HCT116 (cell line): ENCODE measurements at regions not wholly inside any gene's neighbourhood (a gene's known extent, or its start where the extent isn't known, plus 50 kb on each side); places are given as distances from the start of the nearest gene placed in this dataset.

Source experiments
- ATAC-seq: fragments of 200-7000 bp; cut with Tn5 transposase; 2 replicates; pipeline ENCODE4 v1.9.1; 2020; ENCODE audit warnings: mild to moderate bottlenecking, moderate library complexity
- BruUV-seq: library from RNA; stranded (reverse); fragments of 400-500 nt; replicated peaks from 2 replicates; lab custom pipeline; 2021; lab: Mats Ljungman, UMichigan
- CTCF ChIA-PET: fragments of 300-600 bp; sonication (Branson Sonifier 250); formaldehyde crosslinking; loops from one replicate; lab custom pipeline; 2021; ENCODE audit warnings: antibody characterized with exemption; lab: Charles Lee
- POLR2A ChIA-PET: fragments of 300-600, 350-600 bp; sonication (Branson Sonifier 250); formaldehyde crosslinking; loops from one replicate; lab custom pipeline; 2021; ENCODE audit warnings: antibody characterized with exemption; lab: Charles Lee
- RAD21 ChIA-PET, 2 experiments: fragments of 300-600 bp; sonication (Branson Sonifier 250); formaldehyde crosslinking; loops; one replicate each; lab custom pipeline; 2023; ENCODE audit warnings: low total read pairs in 2 of 2; ENCODE audit not compliant: uncharacterized antibody in 2 of 2, unreplicated experiment in 2 of 2, low non-redundant PET in 1 of 2; lab: Charles Lee
- DNase-seq: peaks from one replicate; pipeline ENCODE4 v3.0.0-alpha.2; 2010; ENCODE audit warnings: low read depth, low spot score
- H2AFZ ChIP-seq: fragments of 200-600 bp; shearing (Covaris generic), sonication (generic); 2 replicates; pipeline ENCODE4 v1.6.1; 2017; ENCODE audit warnings: low read depth, mixed run types, mixed read lengths, antibody characterized with exemption, low read length; ENCODE audit not compliant: poor library complexity, severe bottlenecking
- H3K27ac ChIP-seq: 2 replicates; pipeline ENCODE4 v1.5.1; 2012; ENCODE audit warnings: low read depth, low read length
- H3K27me3 ChIP-seq: fragments of 200-600 bp; sonication (generic); 2 replicates; pipeline ENCODE4 v1.6.1; 2016; ENCODE audit warnings: mixed run types, low read length, mixed read lengths; ENCODE audit not compliant: insufficient read depth
- H3K36me3 ChIP-seq, 2 experiments: fragments of 200-500 bp in 1 of 2; fragments of 200-600 bp in 1 of 2; sonication (Bioruptor generic) in 1 of 2; sonication (generic) in 1 of 2; 2 replicates each; pipeline versions ENCODE4 v1.5.1 to v1.6.1; 2014 to 2016; ENCODE audit warnings: low read length in 2 of 2, inconsistent platforms in 1 of 2, mixed read lengths in 1 of 2, mixed run types in 1 of 2; ENCODE audit not compliant: insufficient read depth in 2 of 2, control insufficient read depth in 1 of 2
- H3K4me1 ChIP-seq, 2 experiments: fragments of 200-600 bp in 1 of 2; sonication (generic) in 1 of 2; 2 replicates each; pipeline versions ENCODE4 v1.5.1 to v1.6.1; 2012 to 2017; ENCODE audit warnings: low read length in 2 of 2, inconsistent platforms in 1 of 2, mild to moderate bottlenecking in 1 of 2, mixed read lengths in 1 of 2, mixed run types in 1 of 2, moderate library complexity in 1 of 2; ENCODE audit not compliant: insufficient read depth in 2 of 2, control insufficient read depth in 1 of 2
- H3K4me2 ChIP-seq: fragments of 200-600 bp; sonication (generic); 2 replicates; pipeline ENCODE4 v1.6.1; 2017; ENCODE audit warnings: mixed run types, low read length, mixed read lengths
- H3K4me3 ChIP-seq, 2 experiments: fragments of 200-600 bp in 1 of 2; sonication (generic) in 1 of 2; replicated peaks in 1 of 2; 2 replicates each; pipeline ENCODE4 v1.5.1; 2011 to 2016; ENCODE audit warnings: low read length in 2 of 2, control low read depth in 1 of 2, low read depth in 1 of 2, mild to moderate bottlenecking in 1 of 2, mixed read lengths in 1 of 2, mixed run types in 1 of 2
- H3K79me2 ChIP-seq: fragments of 200-600 bp; sonication (generic); 2 replicates; pipeline ENCODE4 v1.6.1; 2017; ENCODE audit warnings: mild to moderate bottlenecking, mixed run types, low read length, moderate library complexity, mixed read lengths; ENCODE audit not compliant: insufficient read depth
- H3K9ac ChIP-seq: fragments of 200-600 bp; sonication (generic); 2 replicates; pipeline ENCODE4 v1.6.1; 2016; ENCODE audit warnings: low read length, mixed read lengths
- H3K9me2 ChIP-seq: fragments of 200-600 bp; sonication (generic), shearing (Covaris generic); 2 replicates; pipeline ENCODE4 v1.6.1; 2017; ENCODE audit warnings: mixed run types, mild to moderate bottlenecking, moderate library complexity; ENCODE audit not compliant: insufficient read depth
- H3K9me3 ChIP-seq, 2 experiments: fragments of 200-500 bp in 1 of 2; fragments of 200-600 bp in 1 of 2; sonication (Bioruptor generic) in 1 of 2; sonication (generic) in 1 of 2; 2 replicates each; pipeline ENCODE4 v1.6.1; 2014 to 2017; ENCODE audit warnings: low read length in 2 of 2, mixed read lengths in 2 of 2, inconsistent platforms in 1 of 2, low read depth in 1 of 2, mild to moderate bottlenecking in 1 of 2, mixed run types in 1 of 2, moderate library complexity in 1 of 2; ENCODE audit not compliant: control insufficient read depth in 1 of 2, insufficient read depth in 1 of 2
- H4K20me1 ChIP-seq: fragments of 200-600 bp; sonication (generic), shearing (Covaris generic); 2 replicates; pipeline ENCODE4 v1.6.1; 2017; ENCODE audit warnings: mixed run types, mild to moderate bottlenecking, moderate library complexity; ENCODE audit not compliant: insufficient read depth
- CEBPB ChIP-seq: IDR thresholded peaks from 2 replicates; pipeline ENCODE4 v1.6.1; 2012; ENCODE audit warnings: low read depth
- ELF1 ChIP-seq: IDR thresholded peaks from 2 replicates; pipeline ENCODE4 v1.6.1; 2012; ENCODE audit warnings: low read depth, borderline replicate concordance
- FOSL1 ChIP-seq: IDR thresholded peaks from 2 replicates; pipeline ENCODE4 v1.6.1; 2012; ENCODE audit warnings: low read depth
- RAD21 ChIP-seq: IDR thresholded peaks from 2 replicates; pipeline ENCODE4 v1.6.1; 2012; ENCODE audit warnings: low read depth, mild to moderate bottlenecking
- SIN3A ChIP-seq: IDR thresholded peaks from 2 replicates; pipeline ENCODE4 v1.6.1; 2012; ENCODE audit warnings: low read depth
- SP1 ChIP-seq: IDR thresholded peaks from 2 replicates; pipeline ENCODE4 v1.6.1; 2012; ENCODE audit warnings: low read depth
- SRF ChIP-seq: IDR thresholded peaks from 2 replicates; pipeline ENCODE4 v1.6.1; 2012; ENCODE audit warnings: low read depth
- TCF7L2 ChIP-seq: IDR thresholded peaks from 2 replicates; pipeline ENCODE4 v1.7.0; 2011; ENCODE audit warnings: borderline replicate concordance, inconsistent platforms; ENCODE audit not compliant: insufficient read depth, insufficient read length; ENCODE audit errors: extremely low read depth
- ZFX ChIP-seq: fragments of 450-650 bp; IDR thresholded peaks from 2 replicates; pipeline ENCODE4 v1.6.1; 2017
- intact Hi-C: fragments of 100-400 bp; cut with micrococcal nuclease; formaldehyde crosslinking; loops from 2 replicates; pipeline ENCODE4 v1.10.0; 2022
- TF ChIP-seq, protein P1 (sequence below): IDR thresholded peaks from 2 replicates; pipeline ENCODE4 v1.6.1; 2012; ENCODE audit warnings: low read depth

DNA sequence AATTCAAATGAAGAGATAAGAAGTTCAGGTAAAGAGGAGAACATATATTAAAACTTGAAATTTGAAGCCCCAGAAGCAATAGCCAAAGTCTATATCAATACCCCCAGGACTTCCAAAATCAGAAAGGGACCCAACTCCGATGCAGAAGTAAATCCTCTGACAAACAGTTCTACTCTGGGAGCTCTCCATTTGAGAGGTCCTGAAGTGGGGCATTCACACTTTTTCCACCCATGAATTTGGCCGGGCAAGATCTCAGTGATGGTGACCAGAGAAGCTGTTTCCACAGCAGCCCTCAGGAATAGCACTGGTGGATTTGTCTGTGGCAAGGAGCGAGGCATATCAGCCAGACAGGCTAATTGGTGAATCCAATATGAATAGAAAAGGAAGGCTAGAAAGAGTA lies 313.6 kb upstream of the MC4R start:
- no peak overlapping the region for H3K9ac ChIP-seq
- BruUV-seq, result no TSS peak
- H3K4me2 ChIP-seq, result no peak overlapping the region
- intact Hi-C loops, result loop anchor here (10.0 kb wide), 1 partner anchor 701 kb away; no protein-coding TSS in a partner anchor
- peaks cover 3% of the 10 kb centered on the region; the same call in 1 of the 2 replicates for H3K27me3 ChIP-seq
- ATAC-seq (no peak), DNase-seq (no peak)
- RAD21 ChIA-PET, result no interaction called here
- no peaks in the 10 kb centered on the region for H4K20me1 ChIP-seq
- no peak overlapping the region for H3K27ac ChIP-seq
- TF ChIP-seq CEBPB (no peak), ZFX (no peak), SP1 (no peak), SRF (no peak), FOSL1 (no peak), ELF1 (no peak)
- TF ChIP-seq, protein P1, sequence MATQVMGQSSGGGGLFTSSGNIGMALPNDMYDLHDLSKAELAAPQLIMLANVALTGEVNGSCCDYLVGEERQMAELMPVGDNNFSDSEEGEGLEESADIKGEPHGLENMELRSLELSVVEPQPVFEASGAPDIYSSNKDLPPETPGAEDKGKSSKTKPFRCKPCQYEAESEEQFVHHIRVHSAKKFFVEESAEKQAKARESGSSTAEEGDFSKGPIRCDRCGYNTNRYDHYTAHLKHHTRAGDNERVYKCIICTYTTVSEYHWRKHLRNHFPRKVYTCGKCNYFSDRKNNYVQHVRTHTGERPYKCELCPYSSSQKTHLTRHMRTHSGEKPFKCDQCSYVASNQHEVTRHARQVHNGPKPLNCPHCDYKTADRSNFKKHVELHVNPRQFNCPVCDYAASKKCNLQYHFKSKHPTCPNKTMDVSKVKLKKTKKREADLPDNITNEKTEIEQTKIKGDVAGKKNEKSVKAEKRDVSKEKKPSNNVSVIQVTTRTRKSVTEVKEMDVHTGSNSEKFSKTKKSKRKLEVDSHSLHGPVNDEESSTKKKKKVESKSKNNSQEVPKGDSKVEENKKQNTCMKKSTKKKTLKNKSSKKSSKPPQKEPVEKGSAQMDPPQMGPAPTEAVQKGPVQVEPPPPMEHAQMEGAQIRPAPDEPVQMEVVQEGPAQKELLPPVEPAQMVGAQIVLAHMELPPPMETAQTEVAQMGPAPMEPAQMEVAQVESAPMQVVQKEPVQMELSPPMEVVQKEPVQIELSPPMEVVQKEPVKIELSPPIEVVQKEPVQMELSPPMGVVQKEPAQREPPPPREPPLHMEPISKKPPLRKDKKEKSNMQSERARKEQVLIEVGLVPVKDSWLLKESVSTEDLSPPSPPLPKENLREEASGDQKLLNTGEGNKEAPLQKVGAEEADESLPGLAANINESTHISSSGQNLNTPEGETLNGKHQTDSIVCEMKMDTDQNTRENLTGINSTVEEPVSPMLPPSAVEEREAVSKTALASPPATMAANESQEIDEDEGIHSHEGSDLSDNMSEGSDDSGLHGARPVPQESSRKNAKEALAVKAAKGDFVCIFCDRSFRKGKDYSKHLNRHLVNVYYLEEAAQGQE, result peak; percentile 12; the same call in 1 of the 2 replicates
- peaks cover 0 to 3% of the 10 kb centered on the region in 2 experiments; a peak in 1 of 4 replicates for H3K4me1 ChIP-seq
- no peak overlapping the region for H2AFZ ChIP-seq
- H3K9me3 ChIP-seq, result no peaks in the 10 kb centered on the region
- CTCF ChIA-PET, result interaction anchor here (1.6 kb wide), 1 partner anchor 816 kb away, joined by 3 read pairs; no protein-coding TSS in a partner anchor
- H3K9me2 ChIP-seq, result no peaks in the 10 kb centered on the region
- no peaks in the 10 kb centered on the region for H3K79me2 ChIP-seq
- no peak overlapping the region for H3K4me3 ChIP-seq
- POLR2A ChIA-PET, result no interaction called here
- H3K36me3 ChIP-seq, result no peaks in the 10 kb centered on the region

DNA sequence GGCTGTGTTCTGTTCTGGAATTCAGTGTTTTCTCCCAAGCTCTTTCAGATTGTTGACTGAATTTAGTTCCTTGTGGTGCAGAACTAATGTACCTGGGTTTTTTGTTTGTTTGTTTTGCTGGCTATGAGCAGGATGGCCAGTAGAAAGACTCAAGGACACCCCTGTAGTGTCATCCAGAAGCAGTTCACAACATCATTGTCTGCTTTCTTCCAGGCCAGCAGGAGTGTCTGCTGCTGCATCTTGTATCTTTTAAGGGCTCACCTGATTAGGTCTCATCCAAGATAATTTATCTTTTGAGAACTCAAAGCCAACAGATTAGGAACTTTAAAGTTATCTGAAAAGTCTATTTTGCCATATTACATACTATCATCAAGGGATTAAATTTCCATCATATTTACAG lies 318.5 kb upstream of the MC4R start:
- DNase-seq, result no peak
- no peak overlapping the region for H3K9ac ChIP-seq
- no TSS peak for BruUV-seq
- H2AFZ ChIP-seq, result no peak overlapping the region
- TF ChIP-seq CEBPB, result no peak
- no peak for TF ChIP-seq TCF7L2
- no peak for TF ChIP-seq SIN3A
- no peak for TF ChIP-seq RAD21
- TF ChIP-seq ZFX, result no peak
- TF ChIP-seq, all 23 proteins: peak for 0
- Histone ChIP-seq H3K9me3 (no peaks in the 10 kb centered on the region), H3K79me2 (no peaks in the 10 kb centered on the region), H3K27me3 (peaks cover 8% of the 10 kb centered on the region), H3K4me2 (no peak overlapping the region), H3K4me3 (no peak overlapping the region), H3K36me3 (no peaks in the 10 kb centered on the region), H3K9me2 (no peaks in the 10 kb centered on the region), H3K27ac (no peak overlapping the region), H4K20me1 (no peaks in the 10 kb centered on the region), H3K4me1 (no peaks in the 10 kb centered on the region)
- ChIA-PET RAD21 (no interaction called here), CTCF (no interaction called here), POLR2A (no interaction called here)
- ATAC-seq, result no peak
- intact Hi-C loops, result loop anchor here (10.0 kb wide), 1 partner anchor 1444 kb away; no protein-coding TSS in a partner anchor
